PFSK-1 (cell line): ENCODE measurements at regions not wholly inside any gene's neighbourhood (a gene's known extent, or its start where the extent isn't known, plus 50 kb on each side); places are given as distances from the start of the nearest gene placed in this dataset.

ENCODE experiments used
- POLR2AphosphoS5 ChIP-seq: IDR thresholded peaks from 2 replicates; pipeline ENCODE4 v1.6.1; 2012; ENCODE audit warnings: low read depth, mild to moderate bottlenecking, control low read depth, low read length, moderate library complexity
- REST ChIP-seq, 2 experiments: IDR thresholded peaks; 2 replicates each; pipeline versions ENCODE4 v1.6.1 to v1.8.0; 2011 to 2012; ENCODE audit warnings: low read depth in 2 of 2, low read length in 2 of 2, control low read depth in 1 of 2, inconsistent platforms in 1 of 2, mild to moderate bottlenecking in 1 of 2, moderate library complexity in 1 of 2; ENCODE audit not compliant: insufficient read depth in 1 of 2
- SIN3A ChIP-seq: IDR thresholded peaks from 2 replicates; pipeline ENCODE4 v1.6.1; 2012; ENCODE audit warnings: mild to moderate bottlenecking, low read length, moderate library complexity, borderline replicate concordance; ENCODE audit not compliant: insufficient read depth
- TAF1 ChIP-seq: IDR thresholded peaks from 2 replicates; pipeline ENCODE4 v1.6.1; 2012; ENCODE audit warnings: low read length, control low read depth, borderline replicate concordance; ENCODE audit not compliant: insufficient read depth

GRCh38 chr6:85983032-85983659 lies 340.5 kb upstream of the SYNCRIP start:
- TF ChIP-seq TAF1 (no peak), REST (IDR thresholded peaks at IDR 0.05; ENCODE audit: insufficient read depth in 1 of 2, low read depth in 2 of 2, low read length in 2 of 2) (no peak), POLR2AphosphoS5 (no peak), SIN3A (no peak)
